Neural cell (in vitro differentiated cells): ENCODE measurements at regions not wholly inside any gene's neighbourhood (a gene's known extent, or its start where the extent isn't known, plus 50 kb on each side); places are given as distances from the start of the nearest gene placed in this dataset.

Experiments used
- CTCF ChIP-seq: fragments of 450-650 bp; IDR thresholded peaks from 2 replicates; pipeline ENCODE4 v1.5.1; 2014; ENCODE audit warnings: antibody characterized with exemption, mild to moderate bottlenecking, moderate library complexity; ENCODE audit not compliant: poor library complexity, severe bottlenecking
- EZH2 ChIP-seq: fragments of 200-600, 300-800 bp; shearing (Covaris generic), sonication (generic); IDR thresholded peaks from 2 replicates; pipeline ENCODE4 v1.6.1; 2014; ENCODE audit warnings: antibody characterized with exemption, low read length, borderline replicate concordance, mild to moderate bottlenecking; ENCODE audit not compliant: insufficient read depth, poor library complexity, severe bottlenecking
- MXI1 ChIP-seq: fragments of 450-650 bp; conservative IDR thresholded peaks from 2 replicates; pipeline ENCODE4 v1.6.1; 2014; ENCODE audit warnings: antibody characterized with exemption, mild to moderate bottlenecking; ENCODE audit not compliant: poor library complexity, severe bottlenecking
- POLR2AphosphoS5 ChIP-seq: IDR thresholded peaks from 2 replicates; pipeline ENCODE4 v1.6.1; 2012
- TAF1 ChIP-seq: IDR thresholded peaks from 2 replicates; pipeline ENCODE4 v1.6.1; 2012; ENCODE audit warnings: low read depth

- no peak for TF ChIP-seq POLR2AphosphoS5
- no peak for TF ChIP-seq CTCF
- no peak for TF ChIP-seq EZH2
- no peak for TF ChIP-seq TAF1
- TF ChIP-seq MXI1, result no peak
Observed at GRCh38 chr2:223228871-223229270, 176.9 kb downstream of the KCNE4 start.
